ENCODE measurements at regions not wholly inside any gene's neighbourhood (a gene's known extent, or its start where the extent isn't known, plus 50 kb on each side); places are given as distances from the start of the nearest gene placed in this dataset.

DNA sequence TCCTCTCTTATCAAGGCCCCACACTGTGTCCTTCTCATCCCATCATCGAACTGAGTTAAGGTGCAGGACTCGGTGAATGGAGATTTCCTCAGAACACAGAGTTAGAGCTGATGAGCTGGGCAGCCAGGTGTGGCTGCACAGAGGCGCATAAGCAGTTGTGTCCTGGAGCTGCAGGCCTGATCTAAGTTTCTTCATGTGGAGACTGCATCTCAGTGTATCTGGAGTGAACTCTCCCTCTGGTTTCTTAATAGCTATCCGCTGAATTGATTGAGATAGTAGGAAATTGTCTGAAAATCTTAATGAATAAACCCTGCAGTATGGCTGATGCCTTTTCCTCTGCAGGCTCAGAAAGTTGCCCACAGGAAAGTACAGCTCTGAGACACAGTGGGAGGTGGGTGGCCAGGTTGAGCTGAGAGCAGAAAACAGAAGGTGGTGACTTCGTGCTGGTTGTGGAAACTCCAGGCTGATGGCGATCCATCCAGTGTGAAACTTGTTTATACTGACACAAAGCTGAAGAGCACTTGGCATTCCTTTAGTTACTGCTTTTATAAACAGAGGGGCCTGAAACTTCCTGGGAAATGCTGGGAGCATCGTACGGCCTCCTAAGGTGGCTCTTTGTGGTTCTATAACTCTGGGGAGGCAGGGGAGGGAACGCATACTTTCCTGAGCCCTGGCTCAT is 67.4 kb upstream of the F3 start:
- Histone ChIP-seq H3K36me3 (ENCODE audit: control insufficient read depth, insufficient read depth, low read length) (no peaks in the 10 kb centered on the region), H3K27me3 (ENCODE audit: control insufficient read depth, insufficient read depth, low read length) (no peaks in the 10 kb centered on the region), H3K27ac (ENCODE audit: low read length) (no peak overlapping the region), H3K4me3 (ENCODE audit: low read depth in 2 of 2, low read length in 2 of 2) (no peak overlapping the region), H3K4me1 (ENCODE audit: control insufficient read depth, insufficient read depth, low read length) (no peaks in the 10 kb centered on the region; the same call in 1 of the 2 replicates), H3K9me3 (ENCODE audit: control insufficient read depth, insufficient read depth, low read depth, low read length) (no peaks in the 10 kb centered on the region)
- intact Hi-C loops (cut with micrococcal nuclease; ENCODE audit: unreplicated experiment): no loop called here
- ATAC-seq (no peak), DNase-seq (ENCODE audit: low read depth, low spot score) (no peak)
- no TSS peak for BruUV-seq (replicated peaks)
- TF ChIP-seq POLR2AphosphoS5 (IDR thresholded peaks at IDR 0.05; ENCODE audit: low read depth, low read length) (no peak), SIN3A (IDR thresholded peaks at IDR 0.05; ENCODE audit: borderline replicate concordance, insufficient read depth, low read depth, low read length) (no peak), TCF7L2 (IDR thresholded peaks at IDR 0.05; ENCODE audit: low read depth, low read length) (no peak)
- TF ChIP-seq, protein P1, sequence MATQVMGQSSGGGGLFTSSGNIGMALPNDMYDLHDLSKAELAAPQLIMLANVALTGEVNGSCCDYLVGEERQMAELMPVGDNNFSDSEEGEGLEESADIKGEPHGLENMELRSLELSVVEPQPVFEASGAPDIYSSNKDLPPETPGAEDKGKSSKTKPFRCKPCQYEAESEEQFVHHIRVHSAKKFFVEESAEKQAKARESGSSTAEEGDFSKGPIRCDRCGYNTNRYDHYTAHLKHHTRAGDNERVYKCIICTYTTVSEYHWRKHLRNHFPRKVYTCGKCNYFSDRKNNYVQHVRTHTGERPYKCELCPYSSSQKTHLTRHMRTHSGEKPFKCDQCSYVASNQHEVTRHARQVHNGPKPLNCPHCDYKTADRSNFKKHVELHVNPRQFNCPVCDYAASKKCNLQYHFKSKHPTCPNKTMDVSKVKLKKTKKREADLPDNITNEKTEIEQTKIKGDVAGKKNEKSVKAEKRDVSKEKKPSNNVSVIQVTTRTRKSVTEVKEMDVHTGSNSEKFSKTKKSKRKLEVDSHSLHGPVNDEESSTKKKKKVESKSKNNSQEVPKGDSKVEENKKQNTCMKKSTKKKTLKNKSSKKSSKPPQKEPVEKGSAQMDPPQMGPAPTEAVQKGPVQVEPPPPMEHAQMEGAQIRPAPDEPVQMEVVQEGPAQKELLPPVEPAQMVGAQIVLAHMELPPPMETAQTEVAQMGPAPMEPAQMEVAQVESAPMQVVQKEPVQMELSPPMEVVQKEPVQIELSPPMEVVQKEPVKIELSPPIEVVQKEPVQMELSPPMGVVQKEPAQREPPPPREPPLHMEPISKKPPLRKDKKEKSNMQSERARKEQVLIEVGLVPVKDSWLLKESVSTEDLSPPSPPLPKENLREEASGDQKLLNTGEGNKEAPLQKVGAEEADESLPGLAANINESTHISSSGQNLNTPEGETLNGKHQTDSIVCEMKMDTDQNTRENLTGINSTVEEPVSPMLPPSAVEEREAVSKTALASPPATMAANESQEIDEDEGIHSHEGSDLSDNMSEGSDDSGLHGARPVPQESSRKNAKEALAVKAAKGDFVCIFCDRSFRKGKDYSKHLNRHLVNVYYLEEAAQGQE (IDR thresholded peaks at IDR 0.05; ENCODE audit: insufficient read depth in 1 of 2, low read depth in 2 of 2, low read length in 1 of 2): no peak
- TF ChIP-seq, protein P2, sequence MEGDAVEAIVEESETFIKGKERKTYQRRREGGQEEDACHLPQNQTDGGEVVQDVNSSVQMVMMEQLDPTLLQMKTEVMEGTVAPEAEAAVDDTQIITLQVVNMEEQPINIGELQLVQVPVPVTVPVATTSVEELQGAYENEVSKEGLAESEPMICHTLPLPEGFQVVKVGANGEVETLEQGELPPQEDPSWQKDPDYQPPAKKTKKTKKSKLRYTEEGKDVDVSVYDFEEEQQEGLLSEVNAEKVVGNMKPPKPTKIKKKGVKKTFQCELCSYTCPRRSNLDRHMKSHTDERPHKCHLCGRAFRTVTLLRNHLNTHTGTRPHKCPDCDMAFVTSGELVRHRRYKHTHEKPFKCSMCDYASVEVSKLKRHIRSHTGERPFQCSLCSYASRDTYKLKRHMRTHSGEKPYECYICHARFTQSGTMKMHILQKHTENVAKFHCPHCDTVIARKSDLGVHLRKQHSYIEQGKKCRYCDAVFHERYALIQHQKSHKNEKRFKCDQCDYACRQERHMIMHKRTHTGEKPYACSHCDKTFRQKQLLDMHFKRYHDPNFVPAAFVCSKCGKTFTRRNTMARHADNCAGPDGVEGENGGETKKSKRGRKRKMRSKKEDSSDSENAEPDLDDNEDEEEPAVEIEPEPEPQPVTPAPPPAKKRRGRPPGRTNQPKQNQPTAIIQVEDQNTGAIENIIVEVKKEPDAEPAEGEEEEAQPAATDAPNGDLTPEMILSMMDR (IDR thresholded peaks at IDR 0.05): no peak
- in situ Hi-C loops (cut with HindIII; ENCODE audit: low pct_unique_long_range_greater_than_20kb, low sequenced_read_pairs): no loop called here
- ChIA-PET CTCF (no interaction called here), POLR2A (no interaction called here)

DNA sequence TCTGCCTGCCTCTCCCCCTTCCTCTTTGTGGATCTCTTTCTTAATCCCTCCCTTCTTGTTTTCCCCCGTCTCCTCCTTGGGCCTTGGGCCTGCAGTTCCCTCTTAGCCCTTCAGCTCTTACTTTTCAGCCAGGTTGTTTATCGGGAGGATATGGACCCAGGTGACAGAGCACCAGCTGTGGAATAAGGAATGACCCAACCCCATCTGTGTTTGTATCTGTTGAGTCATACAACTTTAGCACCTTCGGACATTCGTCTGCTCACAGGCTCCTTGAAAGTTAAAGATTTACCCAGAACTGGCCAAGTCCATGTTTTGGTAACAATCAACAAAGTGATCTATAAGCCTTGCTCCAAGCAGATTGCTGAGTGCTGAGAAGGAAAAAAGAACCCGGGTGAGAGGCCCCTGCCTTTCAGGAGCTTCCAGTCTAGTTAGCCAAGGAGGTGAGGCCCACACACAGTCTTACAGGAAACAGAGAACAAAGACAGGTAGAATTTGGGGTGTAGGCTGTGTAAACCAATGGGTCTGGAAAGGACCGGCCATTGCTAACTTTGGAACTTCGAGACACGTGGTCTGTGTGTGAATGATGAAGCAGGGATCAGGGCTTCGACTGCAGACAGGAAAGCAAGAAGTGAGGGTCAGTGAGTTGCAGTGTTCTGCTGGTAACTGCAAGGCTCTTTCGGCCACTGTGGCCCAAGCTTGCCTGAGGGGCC is 66.7 kb upstream of the F3 start:
- no peaks in the 10 kb centered on the region for H3K36me3 ChIP-seq (ENCODE audit: control insufficient read depth, insufficient read depth, low read length)
- CTCF ChIA-PET: no interaction called here
- H3K4me1 ChIP-seq (ENCODE audit: control insufficient read depth, insufficient read depth, low read length): no peaks in the 10 kb centered on the region; the same call in 1 of the 2 replicates
- no peaks in the 10 kb centered on the region for H3K27me3 ChIP-seq (ENCODE audit: control insufficient read depth, insufficient read depth, low read length)
- POLR2A ChIA-PET: no interaction called here
- no peak for TF ChIP-seq SIN3A (IDR thresholded peaks at IDR 0.05; ENCODE audit: borderline replicate concordance, insufficient read depth, low read depth, low read length)
- no peak for TF ChIP-seq POLR2AphosphoS5 (IDR thresholded peaks at IDR 0.05; ENCODE audit: low read depth, low read length)
- TF ChIP-seq, protein P1 (IDR thresholded peaks at IDR 0.05; ENCODE audit: insufficient read depth in 1 of 2, low read depth in 2 of 2, low read length in 1 of 2): no peak
- TF ChIP-seq, protein P2 (IDR thresholded peaks at IDR 0.05): no peak
- no peak for TF ChIP-seq TCF7L2 (IDR thresholded peaks at IDR 0.05; ENCODE audit: low read depth, low read length)
- no TSS peak for BruUV-seq (replicated peaks)
- DNase-seq (ENCODE audit: low read depth, low spot score) (no peak), ATAC-seq (no peak)
- H3K4me3 ChIP-seq (ENCODE audit: low read depth in 2 of 2, low read length in 2 of 2): no peak overlapping the region
- intact Hi-C loops (cut with micrococcal nuclease; ENCODE audit: unreplicated experiment): no loop called here
- H3K27ac ChIP-seq (ENCODE audit: low read length): no peak overlapping the region
- no peaks in the 10 kb centered on the region for H3K9me3 ChIP-seq (ENCODE audit: control insufficient read depth, insufficient read depth, low read depth, low read length)
- in situ Hi-C loops (cut with HindIII; ENCODE audit: low pct_unique_long_range_greater_than_20kb, low sequenced_read_pairs): no loop called here
